ENCODE measurements at regions not wholly inside any gene's neighbourhood (a gene's known extent, or its start where the extent isn't known, plus 50 kb on each side); places are given as distances from the start of the nearest gene placed in this dataset.
"Not testable (repeated sequence)": the region's sequence is repeated elsewhere in the genome, so short reads cannot be mapped to it uniquely, and the experiment has no call there.

GRCh38 chr1:86633306-86633838 lies 71.0 kb upstream of the SH3GLB1 start:
- H3K4me1 ChIP-seq (ENCODE audit: insufficient read depth, low read length); H3K36me3 ChIP-seq (ENCODE audit: insufficient read depth, low read length); H3K27me3 Mint-ChIP-seq; intact Hi-C loops (cut with DNase I, micrococcal nuclease); POLR2A ChIA-PET; H3K4me1 Mint-ChIP-seq (ENCODE audit: low read depth); H3K27ac ChIP-seq (ENCODE audit: low read depth in 1 of 2, low read length in 2 of 2); H3K27me3 ChIP-seq (ENCODE audit: control insufficient read depth in 1 of 2, insufficient read depth in 2 of 2, low read length in 2 of 2); H3K9me3 ChIP-seq (ENCODE audit: control insufficient read depth in 1 of 2, insufficient read depth in 1 of 2, low read length in 2 of 2); H3K36me3 Mint-ChIP-seq (ENCODE audit: low read depth); H3K27ac Mint-ChIP-seq; H3K9me3 Mint-ChIP-seq; ATAC-seq (ENCODE audit: poor library complexity); DNase-seq; H3K4me3 ChIP-seq (ENCODE audit: low read length); H3K4me3 Mint-ChIP-seq; CTCF ChIA-PET: not testable (repeated sequence)

GRCh38 chr1:86633921-86634320 lies 70.5 kb upstream of the SH3GLB1 start:
- intact Hi-C loops (cut with DNase I, micrococcal nuclease) = no loop called here
- no peak for TF ChIP-seq CTCF (IDR thresholded peaks at IDR 0.05)
- H3K9me3 Mint-ChIP-seq = peaks cover 3% of the 10 kb centered on the region
- H3K27ac ChIP-seq (ENCODE audit: low read depth in 1 of 2, low read length in 2 of 2) = no peak overlapping the region
- H3K9me3 ChIP-seq (ENCODE audit: control insufficient read depth in 1 of 2, insufficient read depth in 1 of 2, low read length in 2 of 2) = peaks cover 0 to 8% of the 10 kb centered on the region in 2 experiments
- H3K36me3 ChIP-seq (ENCODE audit: insufficient read depth, low read length) = no peaks in the 10 kb centered on the region
- no peaks in the 10 kb centered on the region for H3K4me1 ChIP-seq (ENCODE audit: insufficient read depth, low read length)
- H3K27me3 Mint-ChIP-seq = peaks cover 3% of the 10 kb centered on the region
- no peak overlapping the region for H3K4me3 Mint-ChIP-seq
- no peak overlapping the region for H3K4me3 ChIP-seq (ENCODE audit: low read length)
- H3K27ac Mint-ChIP-seq = no peak overlapping the region
- ATAC-seq (ENCODE audit: poor library complexity) (no peak), DNase-seq (no peak)
- H3K27me3 ChIP-seq (ENCODE audit: control insufficient read depth in 1 of 2, insufficient read depth in 2 of 2, low read length in 2 of 2) = no peaks in the 10 kb centered on the region
- no peaks in the 10 kb centered on the region for H3K4me1 Mint-ChIP-seq (ENCODE audit: low read depth)
- POLR2A ChIA-PET = no interaction called here
- CTCF ChIA-PET = no interaction called here
- H3K36me3 Mint-ChIP-seq (ENCODE audit: low read depth) = no peaks in the 10 kb centered on the region

- peaks cover 3% of the 10 kb centered on the region for H3K9me3 Mint-ChIP-seq
- H3K4me3 ChIP-seq (ENCODE audit: low read length) = no peak overlapping the region
- CTCF ChIA-PET = no interaction called here
- H3K27ac Mint-ChIP-seq = no peak overlapping the region
- H3K27me3 ChIP-seq (ENCODE audit: control insufficient read depth in 1 of 2, insufficient read depth in 2 of 2, low read length in 2 of 2) = no peaks in the 10 kb centered on the region
- no peaks in the 10 kb centered on the region for H3K4me1 ChIP-seq (ENCODE audit: insufficient read depth, low read length)
- H3K36me3 ChIP-seq (ENCODE audit: insufficient read depth, low read length) = no peaks in the 10 kb centered on the region
- no peaks in the 10 kb centered on the region for H3K4me1 Mint-ChIP-seq (ENCODE audit: low read depth)
- H3K27me3 Mint-ChIP-seq = peaks cover 3% of the 10 kb centered on the region
- intact Hi-C loops (cut with DNase I, micrococcal nuclease) = no loop called here
- POLR2A ChIA-PET = no interaction called here
- no peak overlapping the region for H3K27ac ChIP-seq (ENCODE audit: low read depth in 1 of 2, low read length in 2 of 2)
- H3K36me3 Mint-ChIP-seq (ENCODE audit: low read depth) = no peaks in the 10 kb centered on the region
- no peak overlapping the region for H3K4me3 Mint-ChIP-seq
- DNase-seq = no peak
- no peak for TF ChIP-seq CTCF (IDR thresholded peaks at IDR 0.05)
- no peaks in the 10 kb centered on the region for H3K9me3 ChIP-seq (ENCODE audit: control insufficient read depth in 1 of 2, insufficient read depth in 1 of 2, low read length in 2 of 2)
- ATAC-seq (ENCODE audit: poor library complexity) = no peak
Measured at GRCh38 chr1:86636898-86637297, 67.5 kb upstream of the SH3GLB1 start.

GRCh38 chr1:86640161-86640670 lies 64.2 kb upstream of the SH3GLB1 start:
- H3K4me3 Mint-ChIP-seq = no peak overlapping the region
- no peak overlapping the region for H3K27ac Mint-ChIP-seq
- ATAC-seq (ENCODE audit: poor library complexity) (no peak), DNase-seq (no peak)
- Histone ChIP-seq H3K27ac (ENCODE audit: low read depth in 1 of 2, low read length in 2 of 2) (no peak overlapping the region), H3K36me3 (ENCODE audit: insufficient read depth, low read length) (no peaks in the 10 kb centered on the region), H3K4me1 (ENCODE audit: insufficient read depth, low read length) (no peaks in the 10 kb centered on the region), H3K9me3 (ENCODE audit: control insufficient read depth in 1 of 2, insufficient read depth in 1 of 2, low read length in 2 of 2) (no peaks in the 10 kb centered on the region), H3K27me3 (ENCODE audit: control insufficient read depth in 1 of 2, insufficient read depth in 2 of 2, low read length in 2 of 2) (no peaks in the 10 kb centered on the region), H3K4me3 (ENCODE audit: low read length) (no peak overlapping the region)
- CTCF ChIA-PET = no interaction called here
- H3K9me3 Mint-ChIP-seq = no peaks in the 10 kb centered on the region
- no peaks in the 10 kb centered on the region for H3K36me3 Mint-ChIP-seq (ENCODE audit: low read depth)
- intact Hi-C loops (cut with DNase I, micrococcal nuclease) = no loop called here
- H3K27me3 Mint-ChIP-seq = no peaks in the 10 kb centered on the region
- TF ChIP-seq CTCF (IDR thresholded peaks at IDR 0.05) = no peak
- no peaks in the 10 kb centered on the region for H3K4me1 Mint-ChIP-seq (ENCODE audit: low read depth)
- POLR2A ChIA-PET = no interaction called here

Measured in CD4-positive, alpha-beta T cell (primary cell).